Ovary (tissue), 3 donors: ENCODE measurements at regions not wholly inside any gene's neighbourhood (a gene's known extent, or its start where the extent isn't known, plus 50 kb on each side); places are given as distances from the start of the nearest gene placed in this dataset.

Experiments used
- CTCF ChIP-seq, 3 donors: fragments of 450-650 bp in 2 of 3; fragments of 200-600 bp in 1 of 3; IDR thresholded peaks; one replicate each; pipeline versions ENCODE4 v1.5.1 to v1.8.0; 2016 to 2022; ENCODE audit warnings: antibody characterized with exemption in 3 of 3, mild to moderate bottlenecking in 1 of 3
- EP300 ChIP-seq: sonication (generic); formaldehyde crosslinking; IDR thresholded peaks from one replicate; pipeline ENCODE4 v1.6.1; 2017; ENCODE audit warnings: antibody characterized with exemption
- donor health status: DM: no; HTN: no; CAD: no.

- TF ChIP-seq CTCF (IDR thresholded peaks at IDR 0.05) (no peak), EP300 (no peak)
Observed at GRCh38 chr7:46767071-46767470, 814.8 kb downstream of the TNS3 start.
